ENCODE measurements at regions not wholly inside any gene's neighbourhood (a gene's known extent, or its start where the extent isn't known, plus 50 kb on each side); places are given as distances from the start of the nearest gene placed in this dataset.
A peak's percentile ranks its signal among the peaks of the same experiment; 100 is the strongest.

DNA sequence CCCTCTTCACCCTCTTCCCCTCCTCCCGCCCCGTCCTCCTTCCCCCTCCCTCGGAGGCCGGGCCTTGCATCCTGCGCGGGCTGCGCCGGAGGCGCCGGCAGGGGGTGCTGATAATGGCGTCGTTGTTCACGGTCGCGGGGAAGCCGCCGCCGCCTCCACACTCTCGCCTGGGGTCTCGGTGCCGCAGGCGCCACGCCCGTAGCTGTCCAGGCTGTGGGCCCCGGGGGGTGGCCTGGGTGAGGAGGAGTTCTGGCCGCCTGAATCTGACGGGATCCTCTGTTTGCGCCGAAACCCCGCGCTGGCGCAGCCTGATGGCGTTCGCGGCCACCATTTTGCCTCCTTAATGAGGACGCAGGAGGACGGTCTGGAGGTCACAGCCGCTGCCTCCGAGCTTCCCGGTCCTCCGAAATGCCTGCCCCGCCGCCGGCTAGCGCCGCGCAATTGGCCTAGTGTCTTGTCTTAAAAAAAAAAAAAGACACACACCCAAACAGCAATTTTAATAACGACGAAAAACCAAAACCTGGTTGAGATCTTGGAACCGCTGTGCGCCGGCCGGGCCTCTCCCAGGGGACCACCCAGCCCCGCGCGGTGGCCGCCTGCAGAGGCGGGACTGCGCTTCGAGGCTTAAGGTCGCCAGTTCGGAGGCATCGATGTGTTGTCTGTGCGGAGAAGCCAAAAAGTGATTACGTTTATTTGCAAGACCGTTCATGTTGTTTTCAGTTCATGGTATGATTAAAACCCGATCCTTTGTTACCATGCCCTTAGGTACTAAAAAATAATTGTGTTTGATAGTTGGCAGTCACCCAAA is 106.6 kb upstream of the HNRNPU start:
- TF ChIP-seq, protein P1, sequence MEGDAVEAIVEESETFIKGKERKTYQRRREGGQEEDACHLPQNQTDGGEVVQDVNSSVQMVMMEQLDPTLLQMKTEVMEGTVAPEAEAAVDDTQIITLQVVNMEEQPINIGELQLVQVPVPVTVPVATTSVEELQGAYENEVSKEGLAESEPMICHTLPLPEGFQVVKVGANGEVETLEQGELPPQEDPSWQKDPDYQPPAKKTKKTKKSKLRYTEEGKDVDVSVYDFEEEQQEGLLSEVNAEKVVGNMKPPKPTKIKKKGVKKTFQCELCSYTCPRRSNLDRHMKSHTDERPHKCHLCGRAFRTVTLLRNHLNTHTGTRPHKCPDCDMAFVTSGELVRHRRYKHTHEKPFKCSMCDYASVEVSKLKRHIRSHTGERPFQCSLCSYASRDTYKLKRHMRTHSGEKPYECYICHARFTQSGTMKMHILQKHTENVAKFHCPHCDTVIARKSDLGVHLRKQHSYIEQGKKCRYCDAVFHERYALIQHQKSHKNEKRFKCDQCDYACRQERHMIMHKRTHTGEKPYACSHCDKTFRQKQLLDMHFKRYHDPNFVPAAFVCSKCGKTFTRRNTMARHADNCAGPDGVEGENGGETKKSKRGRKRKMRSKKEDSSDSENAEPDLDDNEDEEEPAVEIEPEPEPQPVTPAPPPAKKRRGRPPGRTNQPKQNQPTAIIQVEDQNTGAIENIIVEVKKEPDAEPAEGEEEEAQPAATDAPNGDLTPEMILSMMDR (IDR thresholded peaks at IDR 0.05; ENCODE audit: low read length): peak; percentile 75
- no peak for TF ChIP-seq EZH2phosphoT487 (IDR thresholded peaks at IDR 0.05; ENCODE audit: low read length)

Data from MM.1S (cell line).